NCI-H345 treated with DMSO at 0.1 percent for 48 hours (cell line): ENCODE measurements at regions not wholly inside any gene's neighbourhood (a gene's known extent, or its start where the extent isn't known, plus 50 kb on each side); places are given as distances from the start of the nearest gene placed in this dataset.

Experiments used
- DNase-seq: peaks from one replicate; lab custom pipeline; 2025; ENCODE audit not compliant: unreplicated experiment; lab: John Stamatoyannopoulos, UW

DNA sequence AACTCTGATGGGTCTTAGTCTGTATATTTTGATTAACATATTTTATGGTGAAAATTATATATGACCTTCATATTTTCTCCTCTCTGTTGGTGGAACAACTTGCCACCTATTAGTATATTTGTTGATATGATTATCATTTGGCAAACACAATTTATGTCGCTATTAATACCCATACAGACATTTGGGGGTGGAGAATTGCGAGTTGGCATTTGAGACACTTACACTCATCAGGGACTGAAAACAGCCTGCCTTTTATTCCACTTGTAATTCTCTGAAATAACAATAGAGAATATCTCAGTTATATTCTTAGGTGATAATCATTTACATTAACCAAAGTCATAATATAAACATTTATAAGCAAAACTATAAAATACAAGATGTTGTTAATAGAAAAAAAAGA is 100.5 kb upstream of the RGS18 start:
- no peak for DNase-seq

GRCh38 chr1:192059407-192059806 is 98.9 kb upstream of the RGS18 start:
- no peak for DNase-seq

- no peak for DNase-seq
Observed at GRCh38 chr1:192061556-192061955, 96.7 kb upstream of the RGS18 start.

DNA sequence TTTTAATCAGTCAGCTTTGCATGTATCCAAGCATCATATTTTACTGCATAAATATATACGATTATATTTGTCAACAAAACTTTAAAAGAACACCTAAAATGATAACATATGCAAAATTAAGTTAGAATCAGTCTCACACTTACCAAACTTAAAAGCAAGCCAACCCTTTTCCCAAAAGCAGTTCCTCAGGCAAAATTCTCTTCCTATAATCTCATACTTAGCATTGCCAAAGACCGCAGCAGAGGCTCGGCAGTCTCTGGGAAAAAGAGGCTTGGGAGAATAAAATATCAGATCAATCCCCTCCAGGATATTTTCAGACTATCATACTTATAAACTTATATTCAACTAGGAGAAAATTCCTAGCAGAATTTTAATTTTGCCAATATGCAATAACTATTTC is 93.2 kb upstream of the RGS18 start:
- DNase-seq, result no peak

- no peak for DNase-seq
Observed at GRCh38 chr1:192066202-192066601, 92.1 kb upstream of the RGS18 start.

DNA sequence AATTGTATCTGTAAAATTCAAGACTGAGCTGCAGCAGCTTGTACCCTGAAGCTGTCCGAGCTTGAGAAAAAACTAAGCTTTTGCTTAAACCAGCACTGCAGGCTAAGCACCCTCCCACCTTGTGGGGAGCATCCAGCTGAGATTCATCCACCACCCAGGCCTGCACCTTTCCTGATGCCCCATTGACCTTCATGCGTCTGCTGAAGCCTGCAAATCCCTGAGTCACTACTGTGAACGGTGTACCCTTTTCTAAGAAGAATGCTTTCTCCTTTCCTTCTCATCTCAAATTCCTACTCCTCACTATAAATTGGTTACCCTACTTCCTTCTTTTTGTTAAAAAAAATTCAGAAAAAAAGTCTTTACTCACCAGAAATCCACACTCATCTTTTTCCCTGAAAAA is 90.9 kb upstream of the RGS18 start:
- DNase-seq, result no peak

- no peak for DNase-seq
Observed at GRCh38 chr1:192070213-192070612, 88.0 kb upstream of the RGS18 start.

- no peak for DNase-seq
Observed at GRCh38 chr1:192080684-192081083, 77.6 kb upstream of the RGS18 start.

DNA sequence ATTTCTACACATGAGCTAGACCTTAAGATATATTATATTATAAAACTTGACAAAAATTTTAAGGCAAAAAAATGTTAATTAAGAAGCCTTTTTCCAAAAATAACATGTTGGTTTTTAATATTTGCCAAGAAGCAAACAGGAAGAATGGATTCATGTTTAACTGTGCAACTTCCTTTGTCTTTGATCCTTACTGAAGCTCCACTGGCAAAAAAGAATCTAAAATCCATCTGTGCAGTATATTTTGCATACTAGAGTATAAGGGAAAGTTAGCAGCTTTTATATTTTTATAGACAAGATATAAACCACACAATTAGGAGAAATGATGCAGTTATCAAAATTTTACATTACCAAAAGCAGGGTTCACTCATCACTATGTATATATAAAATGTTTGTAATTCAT is 76.9 kb upstream of the RGS18 start:
- DNase-seq, result no peak

- DNase-seq, result no peak
Observed at GRCh38 chr1:192086644-192087043, 71.6 kb upstream of the RGS18 start.

DNA sequence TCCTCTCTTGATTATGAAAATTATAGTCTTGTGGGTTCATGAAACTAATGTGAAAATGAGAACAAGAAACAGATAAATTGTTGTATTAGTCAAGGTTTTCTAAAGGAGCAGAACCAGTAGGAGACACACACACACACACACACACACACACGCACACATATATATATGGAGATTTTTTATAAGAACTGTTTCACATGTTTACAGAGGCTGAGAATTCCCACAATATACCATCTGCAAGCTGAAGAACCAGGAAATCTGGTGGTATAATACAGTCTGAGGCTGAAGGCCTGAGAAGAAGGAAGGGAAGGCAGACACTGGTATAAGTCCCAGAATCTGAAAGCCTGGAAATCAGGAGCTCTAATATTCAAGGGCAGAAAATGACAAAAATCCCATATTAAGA is 70.9 kb upstream of the RGS18 start:
- DNase-seq, result no peak

GRCh38 chr1:192088496-192088895 is 69.8 kb upstream of the RGS18 start:
- no peak for DNase-seq

- DNase-seq, result no peak
Observed at GRCh38 chr1:192098001-192098400, 60.3 kb upstream of the RGS18 start.

GRCh38 chr1:192099328-192099727 is 58.9 kb upstream of the RGS18 start:
- DNase-seq, result no peak

DNA sequence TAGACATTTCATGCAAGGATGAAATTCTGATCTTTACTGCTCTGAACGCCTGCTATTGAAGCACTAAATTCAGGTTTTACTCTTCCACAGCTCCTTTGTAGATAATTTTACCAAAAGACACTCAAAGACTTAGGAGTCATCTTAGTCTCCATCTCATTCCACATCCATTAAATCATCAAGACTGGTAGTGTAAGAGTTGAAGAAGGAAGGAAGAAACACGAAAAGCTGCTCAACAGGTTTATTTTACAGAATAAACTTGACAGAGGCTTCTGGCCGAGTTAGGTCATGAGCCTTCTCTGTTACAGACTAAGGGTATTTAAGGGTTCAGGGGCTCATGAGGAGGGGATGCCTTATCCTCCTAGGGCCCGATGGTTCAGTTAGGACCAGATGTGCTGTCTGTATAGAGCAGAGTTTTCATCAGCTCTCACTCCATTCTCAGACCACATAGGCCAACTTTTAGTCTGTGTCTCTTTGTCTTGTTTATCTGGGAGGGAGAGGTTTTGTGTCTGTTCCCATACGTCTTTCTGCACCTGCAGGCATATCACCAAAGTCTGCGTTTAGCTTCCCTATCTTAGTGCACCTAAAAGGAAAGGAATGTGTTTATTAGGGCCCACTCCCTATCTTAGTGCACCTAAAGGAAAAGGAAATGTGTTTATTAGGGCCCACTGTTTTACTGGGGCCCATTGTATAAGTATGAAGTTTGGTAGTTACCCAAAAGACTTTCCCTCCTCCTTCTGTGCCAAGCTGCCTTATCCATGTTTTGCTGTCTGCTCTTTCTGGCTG is 57.4 kb upstream of the RGS18 start:
- no peak for DNase-seq

GRCh38 chr1:192104128-192104527 is 54.1 kb upstream of the RGS18 start:
- no peak for DNase-seq

DNA sequence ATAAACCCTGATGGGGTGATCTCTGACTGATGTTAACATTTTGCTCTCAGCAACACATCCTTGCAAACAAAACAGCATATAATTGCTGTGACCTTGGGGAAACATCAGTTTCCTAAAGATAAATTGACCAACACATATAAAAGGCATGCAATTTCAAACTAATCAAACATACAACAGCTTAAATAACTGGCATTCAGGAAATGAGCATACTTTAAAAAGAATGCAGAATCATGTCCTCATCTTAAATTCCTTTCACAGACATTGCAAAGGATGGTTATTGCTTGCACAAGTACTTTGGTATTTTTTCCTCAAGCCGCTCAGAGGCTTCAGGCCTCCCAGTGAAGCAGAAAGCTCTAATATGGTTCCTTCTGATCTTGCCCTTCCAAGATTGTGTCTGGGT is 53.4 kb upstream of the RGS18 start:
- no peak for DNase-seq

- DNase-seq, result no peak
Observed at GRCh38 chr1:192108161-192108560, 50.1 kb upstream of the RGS18 start.
